ENCODE measurements at regions not wholly inside any gene's neighbourhood (a gene's known extent, or its start where the extent isn't known, plus 50 kb on each side); places are given as distances from the start of the nearest gene placed in this dataset.

DNA sequence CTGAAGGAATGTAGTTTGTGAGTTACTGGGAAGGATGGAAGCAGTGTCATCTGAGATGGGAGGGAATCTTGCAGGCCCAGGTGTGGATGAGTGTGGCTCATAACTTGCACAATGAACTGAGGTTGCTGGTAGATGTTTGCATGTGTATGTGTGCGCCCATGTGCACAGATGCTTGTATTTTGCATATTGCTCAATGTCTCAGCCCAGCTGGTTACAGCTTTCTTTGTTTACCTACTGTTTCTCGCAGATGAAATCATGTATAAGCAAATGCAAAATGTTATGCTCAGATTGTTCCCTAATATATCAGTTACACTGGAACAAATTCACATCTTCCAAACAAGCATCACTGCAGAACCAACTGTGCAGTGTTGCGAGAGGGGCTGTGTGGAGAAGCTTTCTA is 452.2 kb upstream of the EEF2KMT start:
- TF ChIP-seq, protein P1, sequence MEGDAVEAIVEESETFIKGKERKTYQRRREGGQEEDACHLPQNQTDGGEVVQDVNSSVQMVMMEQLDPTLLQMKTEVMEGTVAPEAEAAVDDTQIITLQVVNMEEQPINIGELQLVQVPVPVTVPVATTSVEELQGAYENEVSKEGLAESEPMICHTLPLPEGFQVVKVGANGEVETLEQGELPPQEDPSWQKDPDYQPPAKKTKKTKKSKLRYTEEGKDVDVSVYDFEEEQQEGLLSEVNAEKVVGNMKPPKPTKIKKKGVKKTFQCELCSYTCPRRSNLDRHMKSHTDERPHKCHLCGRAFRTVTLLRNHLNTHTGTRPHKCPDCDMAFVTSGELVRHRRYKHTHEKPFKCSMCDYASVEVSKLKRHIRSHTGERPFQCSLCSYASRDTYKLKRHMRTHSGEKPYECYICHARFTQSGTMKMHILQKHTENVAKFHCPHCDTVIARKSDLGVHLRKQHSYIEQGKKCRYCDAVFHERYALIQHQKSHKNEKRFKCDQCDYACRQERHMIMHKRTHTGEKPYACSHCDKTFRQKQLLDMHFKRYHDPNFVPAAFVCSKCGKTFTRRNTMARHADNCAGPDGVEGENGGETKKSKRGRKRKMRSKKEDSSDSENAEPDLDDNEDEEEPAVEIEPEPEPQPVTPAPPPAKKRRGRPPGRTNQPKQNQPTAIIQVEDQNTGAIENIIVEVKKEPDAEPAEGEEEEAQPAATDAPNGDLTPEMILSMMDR (IDR thresholded peaks at IDR 0.05): no peak
- TF ChIP-seq POLR2A (IDR thresholded peaks at IDR 0.05): no peak

Data from heart left ventricle (tissue), 13 donors.